ENCODE measurements at regions not wholly inside any gene's neighbourhood (a gene's known extent, or its start where the extent isn't known, plus 50 kb on each side); places are given as distances from the start of the nearest gene placed in this dataset.
"Not testable (repeated sequence)": the region's sequence is repeated elsewhere in the genome, so short reads cannot be mapped to it uniquely, and the experiment has no call there.

GRCh38 chr4:186826846-186827533, 103.3 kb upstream of the FAT1 start:
- TF ChIP-seq CTCF (IDR thresholded peaks at IDR 0.05; ENCODE audit: insufficient read depth, missing control alignments), result no peak
- FAIRE-seq (no peak), DNase-seq (ENCODE audit: insufficient read length, low spot score) (no peak)

GRCh38 chr4:186827534-186827897, 103.9 kb upstream of the FAT1 start:
- DNase-seq (ENCODE audit: insufficient read length, low spot score) (no peak), FAIRE-seq (no peak)
- TF ChIP-seq CTCF (IDR thresholded peaks at IDR 0.05; ENCODE audit: insufficient read depth, missing control alignments), result no peak

GRCh38 chr4:186829097-186829496, 105.4 kb upstream of the FAT1 start:
- TF ChIP-seq CTCF (IDR thresholded peaks at IDR 0.05; ENCODE audit: insufficient read depth, missing control alignments), result no peak
- DNase-seq (ENCODE audit: insufficient read length, low spot score), result no peak
- no peak for FAIRE-seq

GRCh38 chr4:186829740-186830449, 106.2 kb upstream of the FAT1 start:
- no peak for TF ChIP-seq CTCF (IDR thresholded peaks at IDR 0.05; ENCODE audit: insufficient read depth, missing control alignments)
- no peak for DNase-seq (ENCODE audit: insufficient read length, low spot score)
- no peak for FAIRE-seq

- FAIRE-seq (no peak), DNase-seq (ENCODE audit: insufficient read length, low spot score) (no peak)
- no peak for TF ChIP-seq CTCF (IDR thresholded peaks at IDR 0.05; ENCODE audit: insufficient read depth, missing control alignments)
These were observed 107.9 kb upstream of the FAT1 start for GRCh38 chr4:186831574-186831973.

- no peak for TF ChIP-seq CTCF (IDR thresholded peaks at IDR 0.05; ENCODE audit: insufficient read depth, missing control alignments)
- DNase-seq (ENCODE audit: insufficient read length, low spot score), result no peak
- no peak for FAIRE-seq
These were observed 109.2 kb upstream of the FAT1 start for GRCh38 chr4:186832906-186833305.

- DNase-seq (ENCODE audit: insufficient read length, low spot score); FAIRE-seq: not testable (repeated sequence)
These were observed 113.8 kb upstream of the FAT1 start for GRCh38 chr4:186837463-186837862.
